Neural cell (in vitro differentiated cells): ENCODE measurements at regions not wholly inside any gene's neighbourhood (a gene's known extent, or its start where the extent isn't known, plus 50 kb on each side); places are given as distances from the start of the nearest gene placed in this dataset.

Experiments
- CTCF ChIP-seq: fragments of 450-650 bp; IDR thresholded peaks from 2 replicates; pipeline ENCODE4 v1.5.1; 2014; ENCODE audit warnings: antibody characterized with exemption, mild to moderate bottlenecking, moderate library complexity; ENCODE audit not compliant: poor library complexity, severe bottlenecking
- EP300 ChIP-seq: fragments of 450-650 bp; conservative IDR thresholded peaks from 2 replicates; pipeline ENCODE4 v1.6.1; 2014; ENCODE audit warnings: antibody characterized with exemption, mild to moderate bottlenecking, moderate library complexity; ENCODE audit not compliant: poor library complexity, severe bottlenecking
- EZH2 ChIP-seq: fragments of 200-600, 300-800 bp; shearing (Covaris generic), sonication (generic); IDR thresholded peaks from 2 replicates; pipeline ENCODE4 v1.6.1; 2014; ENCODE audit warnings: antibody characterized with exemption, low read length, borderline replicate concordance, mild to moderate bottlenecking; ENCODE audit not compliant: insufficient read depth, poor library complexity, severe bottlenecking
- REST ChIP-seq: IDR thresholded peaks from 2 replicates; pipeline ENCODE4 v1.6.1; 2012; ENCODE audit warnings: borderline replicate concordance
- SMC3 ChIP-seq: fragments of 450-650 bp; conservative IDR thresholded peaks from 2 replicates; pipeline ENCODE4 v1.6.1; 2014; ENCODE audit warnings: antibody characterized with exemption, mild to moderate bottlenecking, moderate library complexity; ENCODE audit not compliant: poor library complexity
- TAF1 ChIP-seq: IDR thresholded peaks from 2 replicates; pipeline ENCODE4 v1.6.1; 2012; ENCODE audit warnings: low read depth

GRCh38 chr6:50539447-50539846 is 173.9 kb upstream of the TFAP2D start:
- TF ChIP-seq SMC3 (no peak), CTCF (no peak), EP300 (no peak), REST (no peak), EZH2 (no peak), TAF1 (no peak)
